Keratinocyte (primary cell): ENCODE measurements at regions not wholly inside any gene's neighbourhood (a gene's known extent, or its start where the extent isn't known, plus 50 kb on each side); places are given as distances from the start of the nearest gene placed in this dataset.

Source experiments
- EZH2 ChIP-seq: IDR thresholded peaks from one replicate; pipeline ENCODE4 v1.6.1; 2012; ENCODE audit warnings: inconsistent platforms, mild to moderate bottlenecking, low read length, moderate library complexity
- TF ChIP-seq, protein P1 (sequence below), 3 experiments: IDR thresholded peaks in 1 of 3; conservative IDR thresholded peaks in 1 of 3; optimal IDR thresholded peaks in 1 of 3; 2 replicates in 2 of 3; 3 replicates in 1 of 3; pipeline versions ENCODE3 to v1.5.1; 2011; ENCODE audit warnings: low read length in 3 of 3, mild to moderate bottlenecking in 3 of 3, moderate library complexity in 2 of 3, control low read depth in 1 of 3, inconsistent platforms in 1 of 3; ENCODE audit not compliant: insufficient read depth in 2 of 3; ENCODE audit errors: extremely low read depth in 1 of 3

DNA sequence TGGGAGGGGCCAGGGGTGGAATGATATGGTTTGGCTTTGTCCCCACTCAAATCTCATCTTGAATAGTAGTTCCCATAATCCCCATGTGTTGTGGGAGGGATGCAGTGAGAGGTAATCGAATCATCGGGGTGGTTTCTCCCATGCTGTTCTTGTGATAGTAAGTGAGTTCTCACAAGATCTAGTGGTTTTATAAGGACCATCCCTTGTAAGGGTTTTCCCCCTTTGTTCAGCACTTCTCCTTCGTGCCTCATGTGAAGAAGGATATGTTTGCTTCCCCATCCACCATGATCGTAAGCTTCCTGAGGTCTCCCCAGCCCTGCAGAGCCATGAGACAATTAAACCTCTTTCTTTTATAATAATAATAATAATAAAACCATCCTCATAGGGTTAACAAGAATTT is 53.4 kb upstream of the PRNP start:
- TF ChIP-seq, protein P1, sequence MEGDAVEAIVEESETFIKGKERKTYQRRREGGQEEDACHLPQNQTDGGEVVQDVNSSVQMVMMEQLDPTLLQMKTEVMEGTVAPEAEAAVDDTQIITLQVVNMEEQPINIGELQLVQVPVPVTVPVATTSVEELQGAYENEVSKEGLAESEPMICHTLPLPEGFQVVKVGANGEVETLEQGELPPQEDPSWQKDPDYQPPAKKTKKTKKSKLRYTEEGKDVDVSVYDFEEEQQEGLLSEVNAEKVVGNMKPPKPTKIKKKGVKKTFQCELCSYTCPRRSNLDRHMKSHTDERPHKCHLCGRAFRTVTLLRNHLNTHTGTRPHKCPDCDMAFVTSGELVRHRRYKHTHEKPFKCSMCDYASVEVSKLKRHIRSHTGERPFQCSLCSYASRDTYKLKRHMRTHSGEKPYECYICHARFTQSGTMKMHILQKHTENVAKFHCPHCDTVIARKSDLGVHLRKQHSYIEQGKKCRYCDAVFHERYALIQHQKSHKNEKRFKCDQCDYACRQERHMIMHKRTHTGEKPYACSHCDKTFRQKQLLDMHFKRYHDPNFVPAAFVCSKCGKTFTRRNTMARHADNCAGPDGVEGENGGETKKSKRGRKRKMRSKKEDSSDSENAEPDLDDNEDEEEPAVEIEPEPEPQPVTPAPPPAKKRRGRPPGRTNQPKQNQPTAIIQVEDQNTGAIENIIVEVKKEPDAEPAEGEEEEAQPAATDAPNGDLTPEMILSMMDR (optimal IDR thresholded peaks at IDR 0.05 in 1 of 3, IDR thresholded peaks at IDR 0.05 in 1 of 3, conservative IDR thresholded peaks at IDR 0.05 in 1 of 3; ENCODE audit: extremely low read depth in 1 of 3, insufficient read depth in 2 of 3, low read length in 3 of 3): no peak
- TF ChIP-seq EZH2: no peak
